ENCODE measurements at regions not wholly inside any gene's neighbourhood (a gene's known extent, or its start where the extent isn't known, plus 50 kb on each side); places are given as distances from the start of the nearest gene placed in this dataset.

GRCh38 chr22:49371325-49372110 is 456.2 kb downstream of the BRD1 start:
- no peaks in the 10 kb centered on the region for H4K20me1 ChIP-seq (ENCODE audit: control insufficient read depth, insufficient read depth, low read depth, low read length)

DNA sequence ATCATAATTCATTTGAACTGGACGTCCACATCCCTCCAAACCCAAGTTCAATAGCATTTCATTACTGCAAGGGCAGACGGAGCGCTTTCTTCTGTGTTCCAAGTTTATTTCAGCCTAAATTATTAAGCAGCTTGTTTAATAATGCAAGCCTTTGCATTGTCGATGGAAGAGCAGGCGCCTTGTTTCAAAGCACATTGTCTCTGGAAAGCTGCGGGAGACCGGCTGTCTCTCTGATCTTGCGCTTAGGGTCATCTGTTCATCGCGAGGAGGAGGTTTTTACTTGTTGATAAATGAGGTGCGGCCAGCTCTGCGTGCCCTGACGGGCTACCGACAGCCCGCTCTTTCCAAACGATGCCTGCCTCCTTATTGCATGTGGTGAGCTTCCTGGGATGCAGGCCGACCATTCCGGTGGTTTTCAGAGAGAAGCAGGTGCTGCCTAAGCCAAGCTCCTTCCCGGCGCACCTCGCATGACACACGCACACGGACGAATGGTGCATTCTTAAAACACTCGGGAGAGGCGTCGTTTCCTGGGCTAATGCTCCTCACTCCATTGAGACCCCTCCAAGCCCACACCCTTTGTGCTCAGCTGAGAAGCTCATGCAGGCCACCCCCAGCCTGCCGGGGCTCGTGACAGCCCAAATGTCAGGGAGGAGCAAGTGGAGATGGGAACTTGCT is 456.9 kb downstream of the BRD1 start:
- no peaks in the 10 kb centered on the region for H3K36me3 ChIP-seq (ENCODE audit: control insufficient read depth, low read length)
- H3F3A ChIP-seq (ENCODE audit: control insufficient read depth, insufficient read depth): peaks cover 3% of the 10 kb centered on the region; the same call in 1 of the 2 replicates

More at GRCh38 chr22:49371325-49372110, 456.2 kb downstream of the BRD1 start:
- Histone ChIP-seq H3K4me3 (ENCODE audit: low read length) (no peak overlapping the region), H3K27me3 (ENCODE audit: control insufficient read depth, low read length) (no peaks in the 10 kb centered on the region), H3K9me2 (replicated peaks; ENCODE audit: control insufficient read depth, low read length) (no peaks in the 10 kb centered on the region), H3K4me2 (ENCODE audit: low read length) (no peak overlapping the region), H3K36me3 (ENCODE audit: control insufficient read depth, low read length) (no peaks in the 10 kb centered on the region), H3K9me3 (ENCODE audit: control insufficient read depth, insufficient read depth, low read length) (no peaks in the 10 kb centered on the region), H3F3A (ENCODE audit: control insufficient read depth, insufficient read depth) (peaks cover 3% of the 10 kb centered on the region; the same call in 1 of the 2 replicates), H3K27ac (ENCODE audit: low read depth, low read length) (no peak overlapping the region), H3K79me2 (ENCODE audit: control insufficient read depth, low read length) (no peaks in the 10 kb centered on the region), H3K4me1 (ENCODE audit: control insufficient read depth, low read length) (peaks cover 33% of the 10 kb centered on the region)
- TF ChIP-seq EZH2phosphoT487 (IDR thresholded peaks at IDR 0.05; ENCODE audit: borderline replicate concordance, low read length): no peak
- TF ChIP-seq, protein P1, sequence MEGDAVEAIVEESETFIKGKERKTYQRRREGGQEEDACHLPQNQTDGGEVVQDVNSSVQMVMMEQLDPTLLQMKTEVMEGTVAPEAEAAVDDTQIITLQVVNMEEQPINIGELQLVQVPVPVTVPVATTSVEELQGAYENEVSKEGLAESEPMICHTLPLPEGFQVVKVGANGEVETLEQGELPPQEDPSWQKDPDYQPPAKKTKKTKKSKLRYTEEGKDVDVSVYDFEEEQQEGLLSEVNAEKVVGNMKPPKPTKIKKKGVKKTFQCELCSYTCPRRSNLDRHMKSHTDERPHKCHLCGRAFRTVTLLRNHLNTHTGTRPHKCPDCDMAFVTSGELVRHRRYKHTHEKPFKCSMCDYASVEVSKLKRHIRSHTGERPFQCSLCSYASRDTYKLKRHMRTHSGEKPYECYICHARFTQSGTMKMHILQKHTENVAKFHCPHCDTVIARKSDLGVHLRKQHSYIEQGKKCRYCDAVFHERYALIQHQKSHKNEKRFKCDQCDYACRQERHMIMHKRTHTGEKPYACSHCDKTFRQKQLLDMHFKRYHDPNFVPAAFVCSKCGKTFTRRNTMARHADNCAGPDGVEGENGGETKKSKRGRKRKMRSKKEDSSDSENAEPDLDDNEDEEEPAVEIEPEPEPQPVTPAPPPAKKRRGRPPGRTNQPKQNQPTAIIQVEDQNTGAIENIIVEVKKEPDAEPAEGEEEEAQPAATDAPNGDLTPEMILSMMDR (IDR thresholded peaks at IDR 0.05; ENCODE audit: low read depth, low read length, poor library complexity, severe bottlenecking): no peak

DNA sequence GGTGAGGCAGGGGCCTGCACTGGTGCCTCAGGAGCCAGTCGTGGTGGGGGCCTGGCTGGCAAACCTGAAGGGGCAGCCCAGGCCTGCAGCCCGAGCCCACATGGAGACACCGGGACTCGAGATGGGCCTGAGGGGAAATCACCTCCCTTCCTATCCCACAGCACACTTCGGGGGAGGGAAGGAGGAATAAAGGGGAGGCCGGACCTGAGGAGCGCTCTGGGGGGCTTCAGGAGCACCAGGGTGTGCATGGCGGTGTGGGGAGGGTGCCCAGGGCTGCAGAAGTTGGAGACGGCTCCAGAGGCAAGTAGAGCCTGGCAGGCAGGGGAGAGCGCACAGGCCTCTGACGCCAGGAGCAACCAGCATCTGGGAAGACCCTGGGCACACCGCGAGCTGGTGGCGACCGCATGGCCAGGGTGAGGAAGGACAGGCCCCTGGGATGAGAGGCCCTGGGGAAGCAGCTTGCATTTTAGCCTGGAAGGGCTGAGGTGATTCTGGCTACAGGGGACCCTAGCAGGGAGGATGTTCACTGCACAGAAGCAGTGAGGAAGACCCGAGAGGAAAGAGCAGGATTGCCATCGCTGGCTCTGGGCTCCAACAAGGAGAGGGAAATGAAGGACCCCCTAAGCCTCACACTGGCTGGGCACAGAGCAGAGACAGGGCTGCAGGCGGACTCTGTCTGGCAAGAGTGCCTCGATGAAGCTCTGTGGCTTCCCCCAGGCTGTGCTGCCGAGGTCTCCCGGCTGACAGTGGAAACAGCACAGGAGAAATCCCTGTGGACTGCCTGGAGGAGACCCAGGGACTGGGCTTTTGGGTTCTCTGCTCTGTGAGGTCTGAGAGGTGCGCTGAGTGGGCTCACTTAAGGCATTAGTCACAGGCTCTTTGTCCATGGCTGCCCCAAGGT is 457.7 kb downstream of the BRD1 start:
- no peaks in the 10 kb centered on the region for H3K9me2 ChIP-seq (replicated peaks; ENCODE audit: control insufficient read depth, low read length)
- H3K4me3 ChIP-seq (ENCODE audit: low read length): no peak overlapping the region
- no peaks in the 10 kb centered on the region for H3K79me2 ChIP-seq (ENCODE audit: control insufficient read depth, low read length)
- no peaks in the 10 kb centered on the region for H3K27me3 ChIP-seq (ENCODE audit: control insufficient read depth, low read length)
- H3K4me2 ChIP-seq (ENCODE audit: low read length): no peak overlapping the region
- no peak for TF ChIP-seq EZH2phosphoT487 (IDR thresholded peaks at IDR 0.05; ENCODE audit: borderline replicate concordance, low read length)
- TF ChIP-seq, protein P1 (IDR thresholded peaks at IDR 0.05; ENCODE audit: low read depth, low read length, poor library complexity, severe bottlenecking): no peak
- H4K20me1 ChIP-seq (ENCODE audit: control insufficient read depth, insufficient read depth, low read depth, low read length): no peaks in the 10 kb centered on the region
- H3K27ac ChIP-seq (ENCODE audit: low read depth, low read length): no peak overlapping the region
- no peaks in the 10 kb centered on the region for H3K9me3 ChIP-seq (ENCODE audit: control insufficient read depth, insufficient read depth, low read length)
- H3K4me1 ChIP-seq (ENCODE audit: control insufficient read depth, low read length): peaks cover 21% of the 10 kb centered on the region
- H3F3A ChIP-seq (ENCODE audit: control insufficient read depth, insufficient read depth): peaks cover 3% of the 10 kb centered on the region; the same call in 1 of the 2 replicates
- no peaks in the 10 kb centered on the region for H3K36me3 ChIP-seq (ENCODE audit: control insufficient read depth, low read length)

More for the DNA sequence above, 456.9 kb downstream of the BRD1 start:
- Histone ChIP-seq H3K4me3 (ENCODE audit: low read length) (no peak overlapping the region), H3K9me3 (ENCODE audit: control insufficient read depth, insufficient read depth, low read length) (no peaks in the 10 kb centered on the region), H3K4me1 (ENCODE audit: control insufficient read depth, low read length) (peaks cover 28% of the 10 kb centered on the region), H3K27ac (ENCODE audit: low read depth, low read length) (no peak overlapping the region), H3K27me3 (ENCODE audit: control insufficient read depth, low read length) (no peaks in the 10 kb centered on the region), H4K20me1 (ENCODE audit: control insufficient read depth, insufficient read depth, low read depth, low read length) (no peaks in the 10 kb centered on the region), H3K79me2 (ENCODE audit: control insufficient read depth, low read length) (no peaks in the 10 kb centered on the region), H3K9me2 (replicated peaks; ENCODE audit: control insufficient read depth, low read length) (no peaks in the 10 kb centered on the region), H3K4me2 (ENCODE audit: low read length) (no peak overlapping the region)
- TF ChIP-seq, protein P1 (IDR thresholded peaks at IDR 0.05; ENCODE audit: low read depth, low read length, poor library complexity, severe bottlenecking): no peak
- no peak for TF ChIP-seq EZH2phosphoT487 (IDR thresholded peaks at IDR 0.05; ENCODE audit: borderline replicate concordance, low read length)
